ENCODE measurements at regions not wholly inside any gene's neighbourhood (a gene's known extent, or its start where the extent isn't known, plus 50 kb on each side); places are given as distances from the start of the nearest gene placed in this dataset.

- Histone ChIP-seq H3K9me3 (ENCODE audit: control insufficient read depth, low read length) (no peaks in the 10 kb centered on the region), H3K27me3 (ENCODE audit: control insufficient read depth, insufficient read depth) (no peaks in the 10 kb centered on the region), H3K4me3 (ENCODE audit: low read length) (no peak overlapping the region), H3K27ac (ENCODE audit: low read length) (no peak overlapping the region), H3K4me1 (ENCODE audit: control insufficient read depth, insufficient read depth, low read length) (peaks cover 4% of the 10 kb centered on the region)
- intact Hi-C loops (cut with DNase I), result no loop called here
- WGBS, result 76% methylated on average over 2 of the region's 2 CpGs
- ATAC-seq, result no peak
- no peak for DNase-seq
Measured at GRCh38 chr6:159118924-159119323, 50.3 kb upstream of the FNDC1 start.

GRCh38 chr6:159117563-159117962 lies 51.6 kb upstream of the FNDC1 start:
- no peaks in the 10 kb centered on the region for H3K9me3 ChIP-seq (ENCODE audit: control insufficient read depth, low read length)
- no peak overlapping the region for H3K4me3 ChIP-seq (ENCODE audit: low read length)
- H3K27me3 ChIP-seq (ENCODE audit: control insufficient read depth, insufficient read depth), result no peaks in the 10 kb centered on the region
- ATAC-seq (no peak), DNase-seq (no peak)
- 68% methylated on average over 5 of the region's 5 CpGs for WGBS
- peak overlapping the region; percentile 39 for H3K27ac ChIP-seq (ENCODE audit: low read length)
- intact Hi-C loops (cut with DNase I), result no loop called here
- peaks cover 4% of the 10 kb centered on the region for H3K4me1 ChIP-seq (ENCODE audit: control insufficient read depth, insufficient read depth, low read length)

- no peak overlapping the region for H3K4me3 ChIP-seq (ENCODE audit: low read length)
- intact Hi-C loops (cut with DNase I), result no loop called here
- DNase-seq, result no peak
- H3K4me1 ChIP-seq (ENCODE audit: control insufficient read depth, insufficient read depth, low read length), result peaks cover 4% of the 10 kb centered on the region
- H3K9me3 ChIP-seq (ENCODE audit: control insufficient read depth, low read length), result no peaks in the 10 kb centered on the region
- no peaks in the 10 kb centered on the region for H3K27me3 ChIP-seq (ENCODE audit: control insufficient read depth, insufficient read depth)
- H3K27ac ChIP-seq (ENCODE audit: low read length), result peak overlapping the region; percentile 38
- peak; percentile 66 to 72 for ATAC-seq
- 40% methylated on average over 3 of the region's 3 CpGs for WGBS
Measured at GRCh38 chr6:159117046-159117445, 52.2 kb upstream of the FNDC1 start.

- peak in 1 of 2 donors; percentile 30 for ATAC-seq
- DNase-seq, result peak in 2 of 3 donors; percentile 67 to 74
- Histone ChIP-seq H3K27ac (ENCODE audit: low read length) (no peak overlapping the region), H3K4me3 (ENCODE audit: low read length) (no peak overlapping the region), H3K4me1 (ENCODE audit: control insufficient read depth, insufficient read depth, low read length) (peaks cover 4% of the 10 kb centered on the region), H3K9me3 (ENCODE audit: control insufficient read depth, low read length) (no peaks in the 10 kb centered on the region), H3K27me3 (ENCODE audit: control insufficient read depth, insufficient read depth) (no peaks in the 10 kb centered on the region)
- 77% methylated on average over 5 of the region's 5 CpGs for WGBS
- intact Hi-C loops (cut with DNase I), result no loop called here
Measured at GRCh38 chr6:159116343-159116742, 52.9 kb upstream of the FNDC1 start.

GRCh38 chr6:159114569-159114968 lies 54.6 kb upstream of the FNDC1 start:
- intact Hi-C loops (cut with DNase I), result no loop called here
- H3K4me1 ChIP-seq (ENCODE audit: control insufficient read depth, insufficient read depth, low read length), result peaks cover 4% of the 10 kb centered on the region
- ATAC-seq (no peak), DNase-seq (no peak)
- H3K27ac ChIP-seq (ENCODE audit: low read length), result no peak overlapping the region
- no peak overlapping the region for H3K4me3 ChIP-seq (ENCODE audit: low read length)
- no peaks in the 10 kb centered on the region for H3K9me3 ChIP-seq (ENCODE audit: control insufficient read depth, low read length)
- H3K27me3 ChIP-seq (ENCODE audit: control insufficient read depth, insufficient read depth), result no peaks in the 10 kb centered on the region
- 50% methylated on average over 3 of the region's 3 CpGs for WGBS

GRCh38 chr6:159113223-159113622 lies 56.0 kb upstream of the FNDC1 start:
- DNase-seq, result no peak
- Histone ChIP-seq H3K27me3 (ENCODE audit: control insufficient read depth, insufficient read depth) (no peaks in the 10 kb centered on the region), H3K4me3 (ENCODE audit: low read length) (no peak overlapping the region), H3K9me3 (ENCODE audit: control insufficient read depth, low read length) (no peaks in the 10 kb centered on the region), H3K27ac (ENCODE audit: low read length) (no peak overlapping the region), H3K4me1 (ENCODE audit: control insufficient read depth, insufficient read depth, low read length) (peaks cover 4% of the 10 kb centered on the region)
- ATAC-seq, result no peak
- 93% methylated on average over 10 of the region's 10 CpGs for WGBS
- intact Hi-C loops (cut with DNase I), result no loop called here

- H3K4me3 ChIP-seq (ENCODE audit: low read length), result no peak overlapping the region
- intact Hi-C loops (cut with DNase I), result no loop called here
- ATAC-seq, result no peak
- H3K27ac ChIP-seq (ENCODE audit: low read length), result no peak overlapping the region
- no peak for DNase-seq
- peaks cover 4% of the 10 kb centered on the region for H3K4me1 ChIP-seq (ENCODE audit: control insufficient read depth, insufficient read depth, low read length)
- H3K27me3 ChIP-seq (ENCODE audit: control insufficient read depth, insufficient read depth), result no peaks in the 10 kb centered on the region
- H3K9me3 ChIP-seq (ENCODE audit: control insufficient read depth, low read length), result no peaks in the 10 kb centered on the region
- WGBS, result 72% methylated on average over 9 of the region's 9 CpGs
Measured at GRCh38 chr6:159112714-159113113, 56.5 kb upstream of the FNDC1 start.

GRCh38 chr6:159110748-159111147 lies 58.5 kb upstream of the FNDC1 start:
- no peak for ATAC-seq
- no peak overlapping the region for H3K27ac ChIP-seq (ENCODE audit: low read length)
- DNase-seq, result no peak
- H3K9me3 ChIP-seq (ENCODE audit: control insufficient read depth, low read length), result no peaks in the 10 kb centered on the region
- intact Hi-C loops (cut with DNase I), result no loop called here
- H3K4me3 ChIP-seq (ENCODE audit: low read length), result no peak overlapping the region
- H3K4me1 ChIP-seq (ENCODE audit: control insufficient read depth, insufficient read depth, low read length), result peaks cover 3% of the 10 kb centered on the region
- no peaks in the 10 kb centered on the region for H3K27me3 ChIP-seq (ENCODE audit: control insufficient read depth, insufficient read depth)

- intact Hi-C loops (cut with DNase I), result no loop called here
- H3K27me3 ChIP-seq (ENCODE audit: control insufficient read depth, insufficient read depth), result no peaks in the 10 kb centered on the region
- H3K4me1 ChIP-seq (ENCODE audit: control insufficient read depth, insufficient read depth, low read length), result peaks cover 3% of the 10 kb centered on the region
- H3K4me3 ChIP-seq (ENCODE audit: low read length), result no peak overlapping the region
- 16% methylated on average over 3 of the region's 3 CpGs for WGBS
- DNase-seq (no peak), ATAC-seq (no peak)
- no peaks in the 10 kb centered on the region for H3K9me3 ChIP-seq (ENCODE audit: control insufficient read depth, low read length)
- no peak overlapping the region for H3K27ac ChIP-seq (ENCODE audit: low read length)
Measured at GRCh38 chr6:159110013-159110412, 59.2 kb upstream of the FNDC1 start.

- intact Hi-C loops (cut with DNase I), result loop anchor here in 2 of 4 donors (10.0 kb wide), 3 partner anchors 65 to 405 kb away; partner anchors contain the start of genes RSPH3 (in 1 of the 2) and TAGAP (in 1 of the 2)
Measured at GRCh38 chr6:159109391-159109790, 59.8 kb upstream of the FNDC1 start.

GRCh38 chr6:159108426-159108985 lies 60.7 kb upstream of the FNDC1 start:
- ATAC-seq (no peak), DNase-seq (no peak)
- WGBS, result 73% methylated on average over 10 of the region's 10 CpGs
- peaks cover 3% of the 10 kb centered on the region for H3K4me1 ChIP-seq (ENCODE audit: control insufficient read depth, insufficient read depth, low read length)
- H3K9me3 ChIP-seq (ENCODE audit: control insufficient read depth, low read length), result no peaks in the 10 kb centered on the region
- intact Hi-C loops (cut with DNase I), result loop anchor here in 2 of 4 donors (10.0 kb wide), 3 partner anchors 64 to 404 kb away; partner anchors contain the start of genes RSPH3 (in 1 of the 2) and TAGAP (in 1 of the 2)
- H3K27ac ChIP-seq (ENCODE audit: low read length), result no peak overlapping the region
- no peaks in the 10 kb centered on the region for H3K27me3 ChIP-seq (ENCODE audit: control insufficient read depth, insufficient read depth)
- no peak overlapping the region for H3K4me3 ChIP-seq (ENCODE audit: low read length)

More at GRCh38 chr6:159109391-159109790, 59.8 kb upstream of the FNDC1 start:
- Histone ChIP-seq H3K27ac (ENCODE audit: low read length) (no peak overlapping the region), H3K4me3 (ENCODE audit: low read length) (no peak overlapping the region), H3K9me3 (ENCODE audit: control insufficient read depth, low read length) (no peaks in the 10 kb centered on the region), H3K4me1 (ENCODE audit: control insufficient read depth, insufficient read depth, low read length) (peaks cover 3% of the 10 kb centered on the region), H3K27me3 (ENCODE audit: control insufficient read depth, insufficient read depth) (no peaks in the 10 kb centered on the region)
- ATAC-seq (no peak), DNase-seq (peak in 1 of 3 donors; percentile 59)
- WGBS, result 47% methylated on average over 1 of the region's 1 CpG
